Activated naive CD4-positive, alpha-beta T cell treated with Interleukin-2 at 50 U/mL for 16 hours (primary cell): ENCODE measurements at regions not wholly inside any gene's neighbourhood (a gene's known extent, or its start where the extent isn't known, plus 50 kb on each side); places are given as distances from the start of the nearest gene placed in this dataset.

Experiments
- DNase-seq: peaks from one replicate; pipeline ENCODE4 v3.0.0-alpha.2; 2020

GRCh38 chr16:86166414-86166813 is 267.5 kb downstream of the IRF8 start:
- no peak for DNase-seq

- DNase-seq: no peak
Observed at GRCh38 chr16:86167061-86167460, 268.1 kb downstream of the IRF8 start.

GRCh38 chr16:86170720-86171119 is 271.8 kb downstream of the IRF8 start:
- DNase-seq: no peak

GRCh38 chr16:86171329-86171728 is 272.4 kb downstream of the IRF8 start:
- DNase-seq: no peak

GRCh38 chr16:86175816-86176215 is 276.9 kb downstream of the IRF8 start:
- DNase-seq: no peak

GRCh38 chr16:86176462-86176861 is 277.5 kb downstream of the IRF8 start:
- no peak for DNase-seq

- no peak for DNase-seq
Observed at GRCh38 chr16:86180244-86180643, 281.3 kb downstream of the IRF8 start.

- DNase-seq: no peak
Observed at GRCh38 chr16:86180780-86181179, 281.8 kb downstream of the IRF8 start.

GRCh38 chr16:86181526-86181925 is 282.6 kb downstream of the IRF8 start:
- DNase-seq: no peak

- no peak for DNase-seq
Observed at GRCh38 chr16:86184185-86184584, 285.2 kb downstream of the IRF8 start.

- DNase-seq: no peak
Observed at GRCh38 chr16:86185089-86185488, 286.1 kb downstream of the IRF8 start.

GRCh38 chr16:86186313-86186712 is 287.4 kb downstream of the IRF8 start:
- no peak for DNase-seq

- no peak for DNase-seq
Observed at GRCh38 chr16:86189934-86190333, 291.0 kb downstream of the IRF8 start.

- no peak for DNase-seq
Observed at GRCh38 chr16:86191663-86192062, 292.7 kb downstream of the IRF8 start.

- DNase-seq: no peak
Observed at GRCh38 chr16:86193528-86194193, 294.7 kb downstream of the IRF8 start.

- no peak for DNase-seq
Observed at GRCh38 chr16:86195863-86196630, 297.1 kb downstream of the IRF8 start.

GRCh38 chr16:86196687-86197391 is 297.9 kb downstream of the IRF8 start:
- DNase-seq: no peak

GRCh38 chr16:86198206-86199118 is 299.5 kb downstream of the IRF8 start:
- DNase-seq: no peak

GRCh38 chr16:86199182-86199581 is 300.2 kb downstream of the IRF8 start:
- DNase-seq: no peak

- no peak for DNase-seq
Observed at GRCh38 chr16:86199871-86200695, 301.1 kb downstream of the IRF8 start.

- DNase-seq: no peak
Observed at GRCh38 chr16:86200722-86201121, 301.8 kb downstream of the IRF8 start.

GRCh38 chr16:86201746-86202145 is 302.8 kb downstream of the IRF8 start:
- DNase-seq: no peak
